Right renal cortex interstitium (tissue), 3 donors: ENCODE measurements at regions not wholly inside any gene's neighbourhood (a gene's known extent, or its start where the extent isn't known, plus 50 kb on each side); places are given as distances from the start of the nearest gene placed in this dataset.

ENCODE experiments used
- DNase-seq, 3 donors: peaks; one replicate each; pipeline ENCODE4 v3.0.0-alpha.2; 2013; ENCODE audit warnings: low read depth in 3 of 3, low spot score in 2 of 3

DNA sequence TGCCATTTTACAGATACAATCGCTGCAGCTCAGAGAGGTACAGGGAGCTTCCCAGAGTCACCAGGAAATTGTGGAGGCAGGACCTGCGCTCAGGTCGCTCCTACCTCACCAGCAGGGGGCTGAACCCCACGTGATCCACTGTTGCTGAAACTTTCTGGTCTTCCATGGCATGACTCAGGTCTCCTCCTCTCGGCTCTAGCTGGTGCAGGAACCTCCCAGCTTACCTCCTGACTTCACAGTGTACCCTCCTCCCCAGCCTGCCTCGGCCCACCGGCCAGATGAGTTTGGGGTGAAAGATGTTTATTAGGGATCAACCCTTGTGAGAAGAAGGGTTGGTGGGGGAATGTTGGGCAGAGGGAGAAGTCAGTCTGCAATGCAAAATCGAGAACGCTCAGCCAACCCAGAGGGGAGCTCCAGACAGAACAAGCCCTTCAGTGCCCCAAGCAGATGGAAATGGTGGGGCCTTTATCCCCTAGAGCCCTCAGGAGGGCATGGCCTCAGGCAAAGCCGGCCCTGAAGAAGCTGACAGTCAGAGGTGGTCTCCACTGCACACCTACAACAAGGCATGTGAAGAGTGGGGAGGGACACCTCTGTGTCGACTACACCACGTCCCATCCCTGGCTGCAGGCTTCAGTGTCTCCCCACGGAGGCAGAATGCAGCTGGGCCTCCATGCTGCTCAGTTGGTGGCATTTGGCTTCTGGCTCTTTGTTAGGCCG is 118.6 kb upstream of the PRR20G start:
- no peak for DNase-seq

GRCh38 chr3:127405791-127406190 is 117.9 kb upstream of the PRR20G start:
- DNase-seq: no peak

GRCh38 chr3:127405010-127405598 is 117.3 kb upstream of the PRR20G start:
- DNase-seq: no peak

GRCh38 chr3:127404221-127405009 is 116.6 kb upstream of the PRR20G start:
- DNase-seq: no peak

GRCh38 chr3:127403795-127404194 is 115.9 kb upstream of the PRR20G start:
- no peak for DNase-seq

- DNase-seq: no peak
These were observed 111.3 kb upstream of the PRR20G start for GRCh38 chr3:127399154-127399553.

- DNase-seq: no peak
These were observed 108.6 kb upstream of the PRR20G start for GRCh38 chr3:127396473-127396872.

- no peak for DNase-seq
These were observed 108.0 kb upstream of the PRR20G start for GRCh38 chr3:127395663-127396355.

DNA sequence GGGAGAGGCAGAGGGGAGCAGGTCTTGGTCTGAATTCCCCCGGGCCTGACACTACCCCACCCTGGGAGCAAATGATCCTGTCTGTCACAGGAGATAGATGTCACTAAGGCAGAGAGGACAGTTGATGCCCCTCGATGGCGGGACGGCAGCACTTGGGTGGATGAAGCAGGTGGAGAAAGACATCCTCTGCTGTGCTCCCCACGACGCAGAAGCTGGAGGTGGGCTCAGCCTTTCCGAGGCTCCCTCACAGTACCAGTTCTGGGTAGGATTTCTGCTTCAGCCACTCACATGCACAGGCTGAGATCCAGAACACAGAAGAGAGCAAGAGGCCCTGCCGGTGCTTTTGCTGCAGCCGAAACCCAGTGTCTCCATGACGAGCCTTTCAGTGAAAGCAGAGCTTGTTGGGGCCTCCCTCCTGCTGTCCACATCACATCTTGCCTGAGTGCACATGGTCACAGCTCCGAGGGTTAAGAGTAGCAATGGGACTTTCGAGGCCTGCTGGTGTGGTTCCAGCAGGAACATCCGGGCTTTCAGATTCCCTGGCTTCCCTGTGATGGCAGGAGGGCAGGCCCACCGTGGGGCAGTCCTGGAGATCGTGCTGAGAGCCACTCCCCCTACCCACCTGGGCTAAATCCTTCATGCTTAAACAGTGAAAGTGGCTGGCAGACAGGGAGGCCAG is 107.3 kb upstream of the PRR20G start:
- no peak for DNase-seq

- no peak for DNase-seq
These were observed 106.2 kb upstream of the PRR20G start for GRCh38 chr3:127394031-127394430.

DNA sequence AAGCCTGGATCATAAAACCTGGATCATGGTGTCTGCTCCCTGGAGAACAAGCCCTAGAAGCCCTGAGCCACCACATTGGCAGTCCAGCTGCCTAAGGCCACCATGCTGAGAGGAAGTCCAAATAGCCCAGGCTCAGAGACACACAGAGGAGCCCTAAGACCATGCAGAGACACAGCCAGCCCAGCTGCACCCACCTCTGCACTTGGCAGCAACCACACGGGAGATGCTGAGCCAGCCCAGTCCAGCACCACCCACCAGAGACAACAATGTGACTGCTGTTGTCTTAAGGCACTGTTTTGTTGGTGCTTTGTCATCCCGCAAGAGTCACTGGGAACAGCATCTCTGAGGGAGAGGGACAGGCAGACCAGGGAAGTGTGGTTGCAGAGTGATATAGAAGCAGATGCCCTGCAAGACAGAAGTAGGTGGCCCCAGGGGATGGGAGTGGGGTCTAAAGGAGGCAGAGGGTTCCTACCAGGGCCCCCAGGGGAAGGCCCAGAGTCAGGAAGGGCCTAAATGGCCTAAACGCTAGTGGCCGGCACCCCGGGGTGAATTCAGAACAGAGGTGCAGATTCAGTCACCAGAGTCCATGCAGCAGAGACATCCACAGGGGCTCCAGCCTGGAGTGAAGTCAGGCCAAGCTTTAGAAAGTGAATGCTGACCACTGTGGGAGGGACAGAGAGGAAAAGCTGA is 105.4 kb upstream of the PRR20G start:
- no peak for DNase-seq

DNA sequence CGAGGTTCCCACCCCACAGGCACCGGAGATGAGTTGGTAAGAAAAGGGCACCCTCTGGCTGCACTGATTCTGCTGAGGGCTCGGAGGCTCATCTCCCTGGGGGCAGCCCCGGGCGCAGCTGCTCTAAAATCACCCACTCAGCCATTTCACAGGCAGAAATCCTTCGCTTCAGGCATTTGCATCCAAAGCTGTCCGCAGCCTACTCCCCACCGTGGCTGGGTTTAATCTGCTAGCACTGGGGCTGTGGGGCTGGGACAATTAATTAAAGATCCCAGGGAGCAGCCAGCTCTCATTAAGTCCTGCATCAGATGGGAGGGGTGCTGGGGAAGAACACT is 104.3 kb upstream of the PRR20G start:
- no peak for DNase-seq

GRCh38 chr3:127391436-127392155 is 103.8 kb upstream of the PRR20G start:
- DNase-seq: no peak

GRCh38 chr3:127390365-127391025 is 102.6 kb upstream of the PRR20G start:
- no peak for DNase-seq

DNA sequence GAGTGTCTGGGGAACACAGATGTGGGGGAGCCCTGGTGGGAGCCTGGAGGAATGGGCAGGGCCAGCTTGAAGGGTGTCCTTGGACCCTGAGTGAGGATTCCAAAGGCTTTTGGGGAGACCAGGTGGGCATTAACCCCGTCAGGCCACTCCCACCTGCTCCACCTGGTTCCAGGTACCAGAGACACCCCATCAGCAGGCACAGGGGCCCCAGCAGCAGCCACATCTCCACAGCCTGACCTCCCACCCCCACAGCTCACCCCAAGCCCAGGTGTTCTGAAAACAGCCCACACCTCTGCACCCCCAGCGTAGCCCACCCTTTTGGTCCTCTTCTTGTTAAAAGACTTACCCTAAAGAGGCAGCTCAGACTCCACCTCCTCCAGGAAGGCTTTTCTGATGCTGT is 102.1 kb upstream of the PRR20G start:
- no peak for DNase-seq

GRCh38 chr3:127389420-127389819 is 101.6 kb upstream of the PRR20G start:
- DNase-seq: no peak

DNA sequence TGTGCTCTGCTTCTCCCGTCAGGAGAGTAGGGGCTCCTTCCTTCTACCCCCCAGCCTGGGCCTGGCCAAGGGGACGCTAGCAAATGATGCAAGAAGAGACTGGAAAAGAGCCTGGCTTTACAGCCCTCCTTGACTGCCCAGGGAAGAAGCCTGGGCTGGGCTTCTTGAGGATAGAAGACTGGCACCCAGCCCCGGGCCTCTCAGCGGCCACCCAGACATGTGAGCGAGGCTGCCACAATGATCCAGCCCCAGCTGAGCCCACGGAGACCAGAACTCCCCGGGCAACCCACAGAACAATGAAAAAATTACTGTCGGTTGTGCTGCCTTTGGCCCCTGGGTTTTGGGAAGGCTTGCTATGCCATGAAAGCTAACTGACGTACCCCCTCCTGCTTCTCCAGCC is 100.6 kb upstream of the PRR20G start:
- DNase-seq: no peak

- DNase-seq: no peak
These were observed 99.8 kb upstream of the PRR20G start for GRCh38 chr3:127387556-127388153.

- no peak for DNase-seq
These were observed 99.3 kb upstream of the PRR20G start for GRCh38 chr3:127387119-127387518.
